ENCODE measurements at regions not wholly inside any gene's neighbourhood (a gene's known extent, or its start where the extent isn't known, plus 50 kb on each side); places are given as distances from the start of the nearest gene placed in this dataset.

GRCh38 chr14:65225299-65226159 lies 123.2 kb upstream of the MAX start:
- DNase-seq = no peak

GRCh38 chr14:65226824-65227604 lies 124.7 kb upstream of the MAX start:
- no peak for DNase-seq

GRCh38 chr14:65228436-65228835 lies 126.1 kb upstream of the MAX start:
- DNase-seq = no peak

DNA sequence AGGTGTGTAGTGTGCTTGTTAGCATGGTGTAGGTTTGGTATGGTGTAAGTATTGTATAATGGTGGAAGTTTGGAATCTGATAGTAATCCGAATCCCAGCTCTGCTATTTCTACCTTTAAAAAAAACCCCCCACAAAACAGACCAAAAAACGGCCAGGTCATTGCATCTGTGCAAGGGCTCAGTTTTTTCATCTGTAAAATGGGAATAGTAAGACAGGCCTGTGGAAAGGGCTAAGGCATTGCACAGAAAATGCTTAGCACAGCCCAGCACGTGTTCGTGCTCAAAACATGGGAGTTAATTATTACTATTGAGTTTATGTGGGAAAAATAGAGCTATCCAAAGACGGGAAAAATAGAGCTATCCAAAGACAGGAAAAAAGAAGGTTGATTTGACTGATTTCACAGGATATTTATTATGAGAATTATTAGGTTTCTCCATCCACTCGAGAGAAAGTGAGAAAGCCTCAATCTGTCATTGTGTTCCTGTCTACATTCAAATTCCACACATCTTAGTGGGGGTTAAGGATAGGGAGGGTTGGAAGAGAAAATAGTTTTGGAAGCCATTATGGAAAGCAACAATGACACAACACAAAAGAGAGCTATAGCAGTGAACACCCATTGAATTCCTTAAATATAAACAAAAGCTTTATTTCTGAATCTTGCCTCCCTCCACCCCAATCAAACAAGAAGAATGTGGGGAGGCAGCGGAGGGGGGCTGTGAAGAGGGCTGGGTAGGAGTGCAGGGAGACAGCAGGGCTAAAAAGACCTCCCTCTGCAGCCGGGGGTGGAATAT lies 126.8 kb upstream of the MAX start:
- DNase-seq = no peak

GRCh38 chr14:65229748-65230728 lies 127.7 kb upstream of the MAX start:
- peak in 1 of 2 experiments; percentile 19 for DNase-seq

DNA sequence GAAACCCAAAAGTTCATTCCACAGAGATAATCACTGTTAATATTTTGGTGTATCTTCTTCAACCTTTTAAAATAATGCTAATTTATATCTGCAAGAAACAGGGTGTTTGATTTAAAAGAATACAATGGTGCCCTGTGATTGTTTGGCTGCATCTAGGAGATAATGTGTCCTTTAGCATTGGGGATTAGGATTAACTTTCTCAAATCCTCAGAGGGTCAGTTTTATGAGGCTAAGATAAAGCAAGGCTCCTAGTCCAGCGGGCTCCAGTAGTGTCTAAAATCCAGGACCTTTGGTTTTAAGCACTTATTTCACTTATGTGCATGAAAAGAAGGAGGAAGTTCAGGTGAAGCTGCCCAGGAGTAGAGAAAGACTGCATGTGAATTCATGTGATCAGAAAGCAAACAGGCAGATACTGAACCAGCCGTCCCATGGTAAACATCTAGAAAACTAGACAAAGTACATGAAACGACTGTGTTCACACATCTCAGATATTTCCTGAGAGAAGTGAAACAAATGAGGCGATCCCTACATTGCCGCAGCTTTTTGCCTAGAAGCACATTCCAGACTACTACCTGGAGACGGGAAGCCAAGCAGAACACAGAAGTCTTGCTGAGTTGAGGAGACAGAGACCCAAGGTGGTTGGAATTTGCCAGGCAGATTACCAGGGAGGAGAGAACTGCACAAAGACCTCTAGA lies 129.1 kb upstream of the MAX start:
- DNase-seq = peak in 1 of 2 experiments; percentile 18

DNA sequence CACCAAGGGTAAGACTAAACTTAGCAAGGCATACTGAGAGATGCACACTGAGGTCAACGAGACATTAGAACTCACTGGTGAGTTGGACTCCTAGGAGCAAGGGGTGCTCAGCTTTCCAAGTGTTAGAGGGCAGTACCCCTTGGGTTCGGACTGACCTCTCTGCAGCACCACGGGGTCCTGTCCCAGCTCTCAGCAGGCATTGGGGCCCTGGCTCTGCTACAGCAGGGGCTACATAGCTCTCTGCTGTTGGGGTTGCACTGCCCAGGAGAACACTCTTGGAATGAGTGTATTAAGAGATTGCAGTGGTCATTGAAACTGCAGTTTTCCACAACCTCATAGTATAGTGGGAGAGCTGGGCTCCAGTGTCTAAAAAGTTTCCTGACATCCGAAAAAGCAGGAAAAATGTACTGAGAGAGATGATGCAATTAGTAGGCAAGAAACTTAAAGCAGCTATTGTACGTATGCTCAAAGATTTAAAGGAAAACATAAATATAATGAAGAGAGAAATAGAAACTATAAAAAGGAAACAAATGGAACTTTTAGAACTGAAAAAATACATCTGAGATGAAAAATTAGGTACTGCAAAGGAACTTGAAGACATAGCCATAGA lies 132.5 kb upstream of the MAX start:
- DNase-seq = no peak

DNA sequence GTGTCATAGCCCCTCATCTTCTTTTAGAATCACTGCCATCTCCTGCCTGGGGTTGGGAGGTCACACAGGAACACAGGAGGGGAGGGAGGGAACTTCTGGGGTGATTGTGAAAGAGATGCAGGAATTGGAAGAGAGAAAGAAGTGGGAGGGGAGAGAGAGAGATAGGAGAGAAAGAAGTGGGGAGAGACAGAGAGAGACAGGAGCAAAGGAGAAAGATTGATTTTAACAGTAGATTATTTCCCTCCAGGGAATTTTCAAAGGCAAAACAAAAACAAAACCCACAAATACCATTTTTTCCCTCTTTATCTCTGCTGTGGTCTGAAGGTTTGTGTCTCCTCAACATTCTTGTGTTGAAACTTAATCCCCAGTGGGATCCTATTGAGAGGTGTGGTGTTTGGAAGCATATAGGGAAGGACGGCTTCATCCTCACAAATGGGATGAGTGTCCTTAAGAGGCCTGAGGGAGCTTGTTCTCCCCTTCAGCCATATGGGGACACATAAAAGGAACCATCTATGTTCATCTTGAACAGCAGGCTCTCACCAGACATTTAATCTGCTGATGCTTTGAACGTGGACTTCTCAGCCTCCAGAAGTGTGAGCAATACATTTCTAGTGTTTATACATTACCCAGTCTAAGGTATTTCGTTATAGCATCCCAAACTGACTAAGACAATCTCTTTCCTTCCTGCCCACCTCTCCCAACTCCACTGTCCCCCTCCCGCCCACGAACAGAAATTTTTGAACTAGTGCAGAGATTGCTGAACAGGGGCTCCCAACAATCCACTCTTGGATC lies 134.9 kb upstream of the MAX start:
- DNase-seq = peak; percentile 81 to 97

- DNase-seq = no peak
Measured at GRCh38 chr14:65237941-65238340, 135.6 kb upstream of the MAX start.

DNA sequence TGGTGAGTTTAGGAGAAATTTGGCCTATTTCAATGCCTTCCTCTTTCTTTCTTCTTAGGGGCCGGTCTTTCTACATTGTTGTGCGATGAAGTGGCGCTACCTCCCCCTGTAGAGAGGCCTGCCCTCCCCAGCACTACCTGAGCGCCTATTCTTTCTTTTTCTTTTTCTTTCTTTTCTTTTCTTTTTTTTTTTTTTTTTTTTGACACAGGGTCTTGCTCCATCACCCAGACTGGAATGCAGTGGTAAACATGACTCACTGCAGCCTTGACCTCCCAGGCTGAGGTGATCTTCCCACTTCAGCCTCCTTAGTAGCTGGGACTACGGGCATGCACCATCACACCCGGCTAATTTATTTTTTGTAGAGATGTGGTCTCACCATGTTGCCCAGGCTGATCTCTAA lies 136.1 kb upstream of the MAX start:
- DNase-seq = no peak

DNA sequence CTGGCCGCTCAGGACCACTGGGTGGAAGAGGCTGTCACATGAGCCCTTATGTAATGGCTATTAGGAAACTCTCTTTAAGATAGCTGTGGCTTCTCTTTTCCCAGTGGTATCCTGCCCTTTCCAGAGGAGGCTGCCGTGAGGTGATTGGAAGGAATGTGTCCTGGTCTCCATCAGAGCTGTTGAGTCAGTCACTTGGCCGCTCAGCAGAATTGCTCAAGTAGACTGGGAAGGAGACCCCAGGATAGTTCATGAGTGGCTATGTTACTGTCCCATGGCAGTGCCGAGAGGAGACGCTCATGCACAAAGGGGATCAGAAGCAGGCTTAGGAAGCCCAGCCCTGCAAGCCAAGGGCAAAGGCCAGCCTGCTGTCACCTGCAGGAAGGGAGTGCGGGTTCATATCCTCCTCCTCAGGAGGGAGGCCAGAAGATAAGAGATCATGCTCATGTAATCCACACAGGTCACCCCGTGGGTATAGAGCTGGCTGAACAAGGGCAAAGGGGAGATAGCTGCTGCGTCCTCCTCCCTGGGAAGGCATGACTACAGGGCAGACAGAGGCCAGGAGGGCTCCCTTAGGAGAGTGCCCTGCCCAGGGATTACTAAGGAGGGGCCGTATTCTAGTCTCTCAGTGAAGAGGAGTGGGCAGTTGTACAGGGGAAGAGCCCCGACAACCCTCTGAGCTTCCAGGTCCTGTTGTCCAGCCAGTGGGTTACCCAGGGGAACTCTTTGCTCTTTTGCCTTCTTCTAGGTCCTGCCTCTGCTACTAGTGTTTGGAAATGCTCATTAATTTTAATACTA lies 137.0 kb upstream of the MAX start:
- DNase-seq = no peak

DNA sequence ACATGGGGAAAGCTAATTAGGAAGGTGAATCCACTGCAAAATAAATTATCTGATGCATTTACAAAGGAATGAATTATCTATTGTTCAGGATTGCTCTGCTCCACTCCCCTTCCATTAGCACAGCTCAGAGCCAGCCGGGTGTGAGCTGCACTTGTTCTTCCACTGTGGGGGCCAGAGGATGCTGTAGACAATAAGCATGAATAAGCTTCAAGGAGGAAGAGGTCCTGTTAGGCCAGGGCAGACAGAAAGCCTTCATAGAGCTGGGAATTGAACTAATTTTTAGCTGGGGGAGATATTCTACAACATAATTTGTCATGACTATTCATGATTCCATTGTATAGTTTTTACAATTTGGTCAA lies 137.6 kb upstream of the MAX start:
- no peak for DNase-seq

GRCh38 chr14:65241125-65241752 lies 138.9 kb upstream of the MAX start:
- no peak for DNase-seq

- DNase-seq = no peak
Measured at GRCh38 chr14:65242732-65243134, 140.4 kb upstream of the MAX start.

DNA sequence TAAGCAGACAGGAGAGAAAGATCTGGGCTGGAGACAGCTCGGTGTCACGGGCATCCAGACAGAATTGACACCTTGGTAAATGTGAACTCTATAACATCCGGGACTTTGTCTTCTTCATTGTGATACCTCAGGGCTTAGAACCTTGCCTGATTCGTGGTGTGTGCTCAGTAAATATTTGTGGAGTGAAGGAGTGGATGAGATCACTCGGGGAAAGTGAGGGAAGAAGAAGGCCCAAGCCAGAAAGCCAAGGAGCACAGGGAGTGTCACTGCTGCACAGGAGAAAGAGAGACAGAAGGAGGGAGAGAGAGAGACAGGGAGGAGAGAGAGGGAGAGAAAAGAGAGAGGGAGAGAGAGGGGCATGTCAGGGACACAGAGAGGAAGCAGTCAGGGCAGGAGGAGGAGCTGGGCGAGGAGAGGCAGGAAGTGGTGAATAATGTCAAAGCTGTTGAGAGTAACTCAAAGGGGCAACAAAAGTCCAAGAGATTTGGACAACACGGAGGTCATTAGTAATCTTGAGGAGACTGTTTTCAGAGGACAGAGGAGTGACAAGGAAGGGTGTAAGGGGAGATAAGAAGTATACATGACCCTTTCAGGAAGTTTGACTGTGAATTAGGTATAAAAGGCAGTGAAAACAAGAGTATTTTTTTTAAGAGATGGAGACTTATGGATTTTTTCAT lies 141.6 kb upstream of the MAX start:
- no peak for DNase-seq

GRCh38 chr14:65249471-65250161 lies 147.3 kb upstream of the MAX start:
- no peak for DNase-seq

GRCh38 chr14:65250162-65250495 lies 147.8 kb upstream of the MAX start:
- DNase-seq = no peak

- no peak for DNase-seq
Measured at GRCh38 chr14:65251213-65251612, 148.9 kb upstream of the MAX start.
